ENCODE measurements at regions not wholly inside any gene's neighbourhood (a gene's known extent, or its start where the extent isn't known, plus 50 kb on each side); places are given as distances from the start of the nearest gene placed in this dataset.

- DNase-seq = no peak
- Mint-ChIP-seq H3K27me3 (peaks cover 9% of the 10 kb centered on the region), H3K9me3 (ENCODE audit: low read depth) (no peaks in the 10 kb centered on the region), H3K27ac (no peak overlapping the region), H3K4me1 (no peaks in the 10 kb centered on the region), H3K4me3 (no peak overlapping the region), H3K36me3 (ENCODE audit: low read depth) (no peaks in the 10 kb centered on the region)
- ChIA-PET POLR2A (no interaction called here), CTCF (no interaction called here)
- intact Hi-C loops (cut with DNase I, micrococcal nuclease) = no loop called here
- ATAC-seq = no peak
Observed at GRCh38 chr11:127864861-127865260, 722.5 kb downstream of the ETS1 start.

GRCh38 chr11:127862406-127862805 lies 725.0 kb downstream of the ETS1 start:
- Mint-ChIP-seq H3K9me3 (ENCODE audit: low read depth) (no peaks in the 10 kb centered on the region), H3K27ac (no peak overlapping the region), H3K4me1 (no peaks in the 10 kb centered on the region), H3K36me3 (ENCODE audit: low read depth) (no peaks in the 10 kb centered on the region), H3K4me3 (no peak overlapping the region), H3K27me3 (peaks cover 9% of the 10 kb centered on the region)
- ATAC-seq (no peak), DNase-seq (no peak)
- ChIA-PET CTCF (no interaction called here), POLR2A (no interaction called here)
- intact Hi-C loops (cut with DNase I, micrococcal nuclease) = no loop called here

GRCh38 chr11:127859941-127860354 lies 727.4 kb downstream of the ETS1 start:
- H3K27ac Mint-ChIP-seq = no peak overlapping the region
- no peaks in the 10 kb centered on the region for H3K9me3 Mint-ChIP-seq (ENCODE audit: low read depth)

GRCh38 chr11:127844876-127845275 lies 742.5 kb downstream of the ETS1 start:
- CTCF ChIA-PET = interaction anchor here (0.8 to 1.8 kb wide), 4 partner anchors 8 to 35 kb away, joined by 3 to 5 read pairs (median 4); no protein-coding TSS in a partner anchor
- no peak for ATAC-seq
- intact Hi-C loops (cut with DNase I, micrococcal nuclease) = loop anchor here (1.0 to 10.0 kb wide), 4 partner anchors 150 to 1010 kb away; no protein-coding TSS in a partner anchor

More at GRCh38 chr11:127859941-127860354, 727.4 kb downstream of the ETS1 start:
- H3K36me3 Mint-ChIP-seq (ENCODE audit: low read depth) = no peaks in the 10 kb centered on the region
- intact Hi-C loops (cut with DNase I, micrococcal nuclease) = no loop called here
- POLR2A ChIA-PET = no interaction called here
- no peak overlapping the region for H3K4me3 Mint-ChIP-seq
- CTCF ChIA-PET = no interaction called here
- no peak for ATAC-seq
- no peak for DNase-seq
- H3K27me3 Mint-ChIP-seq = peaks cover 7% of the 10 kb centered on the region
- no peaks in the 10 kb centered on the region for H3K4me1 Mint-ChIP-seq

GRCh38 chr11:127843483-127844396 lies 743.6 kb downstream of the ETS1 start:
- H3K27ac Mint-ChIP-seq = no peak overlapping the region
- H3K4me3 Mint-ChIP-seq = no peak overlapping the region
- peak; percentile 51 for ATAC-seq
- H3K4me1 Mint-ChIP-seq = no peaks in the 10 kb centered on the region
- intact Hi-C loops (cut with DNase I, micrococcal nuclease) = loop anchor here (1.0 to 10.0 kb wide), 4 partner anchors 151 to 1011 kb away; no protein-coding TSS in a partner anchor
- H3K36me3 Mint-ChIP-seq (ENCODE audit: low read depth) = no peaks in the 10 kb centered on the region
- H3K27me3 Mint-ChIP-seq = peaks cover 13% of the 10 kb centered on the region
- CTCF ChIA-PET = interaction anchor here (0.6 to 1.6 kb wide), 33 partner anchors 9 to 977 kb away, joined by 3 to 14 read pairs (median 3); no protein-coding TSS in a partner anchor
- peak; percentile 88 for DNase-seq
- H3K9me3 Mint-ChIP-seq (ENCODE audit: low read depth) = no peaks in the 10 kb centered on the region
- POLR2A ChIA-PET = no interaction called here

More at GRCh38 chr11:127844876-127845275, 742.5 kb downstream of the ETS1 start:
- no peak overlapping the region for H3K27ac Mint-ChIP-seq
- H3K4me1 Mint-ChIP-seq = no peaks in the 10 kb centered on the region
- POLR2A ChIA-PET = no interaction called here
- no peak for DNase-seq
- H3K36me3 Mint-ChIP-seq (ENCODE audit: low read depth) = no peaks in the 10 kb centered on the region
- no peak overlapping the region for H3K4me3 Mint-ChIP-seq
- no peaks in the 10 kb centered on the region for H3K9me3 Mint-ChIP-seq (ENCODE audit: low read depth)
- peaks cover 13% of the 10 kb centered on the region for H3K27me3 Mint-ChIP-seq

- Mint-ChIP-seq H3K27me3 (peaks cover 24% of the 10 kb centered on the region), H3K9me3 (ENCODE audit: low read depth) (no peaks in the 10 kb centered on the region), H3K36me3 (ENCODE audit: low read depth) (no peaks in the 10 kb centered on the region), H3K4me3 (no peak overlapping the region), H3K4me1 (no peaks in the 10 kb centered on the region), H3K27ac (no peak overlapping the region)
- ATAC-seq (no peak), DNase-seq (no peak)
- intact Hi-C loops (cut with DNase I, micrococcal nuclease) = no loop called here
- ChIA-PET POLR2A (no interaction called here), CTCF (no interaction called here)
Observed at GRCh38 chr11:127825183-127825582, 762.2 kb downstream of the ETS1 start.

GRCh38 chr11:127818625-127819024 lies 768.7 kb downstream of the ETS1 start:
- no peak overlapping the region for H3K27ac Mint-ChIP-seq
- peaks cover 8% of the 10 kb centered on the region for H3K27me3 Mint-ChIP-seq
- ChIA-PET POLR2A (no interaction called here), CTCF (interaction anchor here (0.6 to 1.4 kb wide), 3 partner anchors 25 to 274 kb away, joined by 3 to 6 read pairs (median 3); no protein-coding TSS in a partner anchor)
- no peak overlapping the region for H3K4me3 Mint-ChIP-seq
- H3K9me3 Mint-ChIP-seq (ENCODE audit: low read depth) = no peaks in the 10 kb centered on the region
- no peaks in the 10 kb centered on the region for H3K4me1 Mint-ChIP-seq
- intact Hi-C loops (cut with DNase I, micrococcal nuclease) = no loop called here
- ATAC-seq = no peak
- DNase-seq = no peak
- H3K36me3 Mint-ChIP-seq (ENCODE audit: low read depth) = no peaks in the 10 kb centered on the region

- POLR2A ChIA-PET = no interaction called here
- no peak for DNase-seq
- Mint-ChIP-seq H3K27me3 (peaks cover 11% of the 10 kb centered on the region), H3K9me3 (ENCODE audit: low read depth) (no peaks in the 10 kb centered on the region), H3K4me1 (no peaks in the 10 kb centered on the region), H3K4me3 (no peak overlapping the region), H3K27ac (no peak overlapping the region), H3K36me3 (ENCODE audit: low read depth) (no peaks in the 10 kb centered on the region)
- intact Hi-C loops (cut with DNase I, micrococcal nuclease) = no loop called here
- CTCF ChIA-PET = no interaction called here
- ATAC-seq = no peak
Observed at GRCh38 chr11:127816962-127817361, 770.4 kb downstream of the ETS1 start.

GRCh38 chr11:127815331-127815730 lies 772.0 kb downstream of the ETS1 start:
- DNase-seq = no peak
- Mint-ChIP-seq H3K27ac (no peak overlapping the region), H3K36me3 (ENCODE audit: low read depth) (no peaks in the 10 kb centered on the region), H3K27me3 (peaks cover 17% of the 10 kb centered on the region), H3K4me3 (no peak overlapping the region), H3K4me1 (no peaks in the 10 kb centered on the region), H3K9me3 (ENCODE audit: low read depth) (no peaks in the 10 kb centered on the region)
- CTCF ChIA-PET = no interaction called here
- POLR2A ChIA-PET = no interaction called here
- intact Hi-C loops (cut with DNase I, micrococcal nuclease) = no loop called here
- no peak for ATAC-seq

- Mint-ChIP-seq H3K36me3 (ENCODE audit: low read depth) (no peaks in the 10 kb centered on the region), H3K4me1 (no peaks in the 10 kb centered on the region), H3K27ac (no peak overlapping the region), H3K4me3 (no peak overlapping the region), H3K9me3 (ENCODE audit: low read depth) (no peaks in the 10 kb centered on the region), H3K27me3 (peaks cover 13% of the 10 kb centered on the region)
- ChIA-PET POLR2A (no interaction called here), CTCF (no interaction called here)
- intact Hi-C loops (cut with DNase I, micrococcal nuclease) = no loop called here
- no peak for ATAC-seq
- no peak for DNase-seq
Observed at GRCh38 chr11:127806501-127806900, 780.9 kb downstream of the ETS1 start.

- H3K4me1 Mint-ChIP-seq = no peaks in the 10 kb centered on the region
- H3K9me3 Mint-ChIP-seq (ENCODE audit: low read depth) = no peaks in the 10 kb centered on the region
- peaks cover 7% of the 10 kb centered on the region for H3K27me3 Mint-ChIP-seq
- CTCF ChIA-PET = no interaction called here
- no peak for ATAC-seq
- no peak overlapping the region for H3K27ac Mint-ChIP-seq
- no peaks in the 10 kb centered on the region for H3K36me3 Mint-ChIP-seq (ENCODE audit: low read depth)
- no peak overlapping the region for H3K4me3 Mint-ChIP-seq
- POLR2A ChIA-PET = no interaction called here
- intact Hi-C loops (cut with DNase I, micrococcal nuclease) = no loop called here
- DNase-seq = no peak
Observed at GRCh38 chr11:127805771-127806170, 781.6 kb downstream of the ETS1 start.

GRCh38 chr11:127804747-127805400 lies 782.5 kb downstream of the ETS1 start:
- intact Hi-C loops (cut with DNase I, micrococcal nuclease) = no loop called here
- Mint-ChIP-seq H3K4me1 (no peaks in the 10 kb centered on the region), H3K27me3 (peaks cover 4% of the 10 kb centered on the region), H3K4me3 (no peak overlapping the region), H3K27ac (no peak overlapping the region), H3K9me3 (ENCODE audit: low read depth) (no peaks in the 10 kb centered on the region), H3K36me3 (ENCODE audit: low read depth) (no peaks in the 10 kb centered on the region)
- no peak for DNase-seq
- CTCF ChIA-PET = interaction anchor here (0.7 kb wide), 1 partner anchor 1477 kb away, joined by 3 read pairs; no protein-coding TSS in a partner anchor
- no peak for ATAC-seq
- POLR2A ChIA-PET = no interaction called here
